Nephron progenitor cell (in vitro differentiated cells): ENCODE measurements at regions not wholly inside any gene's neighbourhood (a gene's known extent, or its start where the extent isn't known, plus 50 kb on each side); places are given as distances from the start of the nearest gene placed in this dataset.

Source experiments
- DNase-seq: peaks from one replicate; pipeline ENCODE4 v3.0.0; 2021
- H3K27ac Mint-ChIP-seq: 2 replicates; pipeline ENCODE4 v1.8.0; 2021; ENCODE audit warnings: mild to moderate bottlenecking, moderate library complexity, mixed read lengths
- H3K27me3 Mint-ChIP-seq: 2 replicates; pipeline ENCODE4 v1.8.0; 2021; ENCODE audit warnings: mild to moderate bottlenecking, low read depth, mixed read lengths; ENCODE audit not compliant: poor library complexity
- H3K36me3 Mint-ChIP-seq: 2 replicates; pipeline ENCODE4 v1.8.0; 2021; ENCODE audit warnings: low read depth, mixed read lengths
- H3K4me1 Mint-ChIP-seq: 2 replicates; pipeline ENCODE4 v1.8.0; 2021; ENCODE audit warnings: mixed read lengths
- H3K4me3 Mint-ChIP-seq: 2 replicates; pipeline ENCODE4 v1.8.0; 2021; ENCODE audit warnings: mild to moderate bottlenecking, moderate library complexity, mixed read lengths
- H3K9me3 Mint-ChIP-seq: 2 replicates; pipeline ENCODE4 v1.8.0; 2021; ENCODE audit warnings: mild to moderate bottlenecking, moderate library complexity, mixed read lengths
- CTCF ChIP-seq: fragments of 200-600 bp; sonication (generic); IDR thresholded peaks from 2 replicates; pipeline ENCODE4 v1.5.0; 2021; ENCODE audit warnings: antibody characterized with exemption

GRCh38 chr12:85352016-85352415 lies 72.0 kb downstream of the ALX1 start:
- Mint-ChIP-seq H3K9me3 (no peaks in the 10 kb centered on the region), H3K36me3 (no peaks in the 10 kb centered on the region), H3K27me3 (peaks cover 5% of the 10 kb centered on the region), H3K4me1 (peaks cover 23% of the 10 kb centered on the region), H3K27ac (no peak overlapping the region), H3K4me3 (no peak overlapping the region)
- DNase-seq = no peak
- TF ChIP-seq CTCF = no peak

GRCh38 chr12:85356596-85357385 lies 76.8 kb downstream of the ALX1 start:
- peaks cover 3% of the 10 kb centered on the region for H3K27me3 Mint-ChIP-seq
- H3K36me3 Mint-ChIP-seq = peaks cover 11% of the 10 kb centered on the region
- H3K4me1 Mint-ChIP-seq = peaks cover 19% of the 10 kb centered on the region
- peaks cover 12% of the 10 kb centered on the region for H3K9me3 Mint-ChIP-seq
- DNase-seq = no peak
- TF ChIP-seq CTCF = no peak
- no peak overlapping the region for H3K27ac Mint-ChIP-seq
- H3K4me3 Mint-ChIP-seq = no peak overlapping the region

- Mint-ChIP-seq H3K27me3 (peaks cover 3% of the 10 kb centered on the region), H3K9me3 (peaks cover 12% of the 10 kb centered on the region), H3K36me3 (peaks cover 11% of the 10 kb centered on the region), H3K27ac (no peak overlapping the region), H3K4me3 (no peak overlapping the region), H3K4me1 (peaks cover 19% of the 10 kb centered on the region)
- DNase-seq = no peak
- no peak for TF ChIP-seq CTCF
Measured at GRCh38 chr12:85357609-85358008, 77.6 kb downstream of the ALX1 start.

- Mint-ChIP-seq H3K4me1 (peaks cover 19% of the 10 kb centered on the region), H3K27me3 (peaks cover 3% of the 10 kb centered on the region), H3K4me3 (no peak overlapping the region), H3K27ac (no peak overlapping the region), H3K9me3 (peaks cover 12% of the 10 kb centered on the region), H3K36me3 (peaks cover 11% of the 10 kb centered on the region)
- TF ChIP-seq CTCF = no peak
- no peak for DNase-seq
Measured at GRCh38 chr12:85358715-85359114, 78.7 kb downstream of the ALX1 start.

GRCh38 chr12:85363382-85364190 lies 83.6 kb downstream of the ALX1 start:
- no peak for TF ChIP-seq CTCF
- Mint-ChIP-seq H3K36me3 (peaks cover 11% of the 10 kb centered on the region), H3K9me3 (peaks cover 16% of the 10 kb centered on the region), H3K4me1 (peaks cover 5% of the 10 kb centered on the region), H3K27me3 (no peaks in the 10 kb centered on the region), H3K4me3 (no peak overlapping the region), H3K27ac (no peak overlapping the region)
- DNase-seq = no peak
